Subcutaneous abdominal adipose tissue (tissue), 5 donors: ENCODE measurements at regions not wholly inside any gene's neighbourhood (a gene's known extent, or its start where the extent isn't known, plus 50 kb on each side); places are given as distances from the start of the nearest gene placed in this dataset.

Experiments
- H3K27ac ChIP-seq: one replicate; pipeline ENCODE4 v1.7.0; 2013; ENCODE audit warnings: low read depth, mild to moderate bottlenecking, inconsistent platforms, low read length, moderate library complexity
- H3K27me3 ChIP-seq, 5 donors: one replicate each; pipeline ENCODE4 v1.7.0; 2013; ENCODE audit warnings: low read length in 5 of 5, inconsistent platforms in 1 of 5; ENCODE audit not compliant: control insufficient read depth in 5 of 5, insufficient read depth in 4 of 5
- H3K36me3 ChIP-seq, 5 donors: one replicate each; pipeline ENCODE4 v1.7.0; 2013; ENCODE audit warnings: low read length in 5 of 5; ENCODE audit not compliant: control insufficient read depth in 5 of 5, insufficient read depth in 5 of 5
- H3K4me1 ChIP-seq, 5 donors: one replicate each; pipeline ENCODE4 v1.7.0; 2013; ENCODE audit warnings: low read length in 5 of 5, mild to moderate bottlenecking in 3 of 5, moderate library complexity in 1 of 5; ENCODE audit not compliant: control insufficient read depth in 5 of 5, insufficient read depth in 5 of 5
- H3K4me3 ChIP-seq, 5 donors: one replicate each; pipeline ENCODE4 v1.7.0; 2013; ENCODE audit warnings: low read length in 5 of 5, low read depth in 1 of 5
- H3K9ac ChIP-seq, 5 donors: one replicate each; pipeline ENCODE4 v1.7.0; 2013; ENCODE audit warnings: low read length in 5 of 5, mild to moderate bottlenecking in 4 of 5, moderate library complexity in 3 of 5
- H3K9me3 ChIP-seq, 5 donors: one replicate each; pipeline ENCODE4 v1.7.0; 2013; ENCODE audit warnings: low read length in 5 of 5; ENCODE audit not compliant: control insufficient read depth in 5 of 5
- donor health status: healthy.
- donor health status: healthy.
- donor health status: healthy.
- donor health status: healthy.
- donor health status: healthy.

DNA sequence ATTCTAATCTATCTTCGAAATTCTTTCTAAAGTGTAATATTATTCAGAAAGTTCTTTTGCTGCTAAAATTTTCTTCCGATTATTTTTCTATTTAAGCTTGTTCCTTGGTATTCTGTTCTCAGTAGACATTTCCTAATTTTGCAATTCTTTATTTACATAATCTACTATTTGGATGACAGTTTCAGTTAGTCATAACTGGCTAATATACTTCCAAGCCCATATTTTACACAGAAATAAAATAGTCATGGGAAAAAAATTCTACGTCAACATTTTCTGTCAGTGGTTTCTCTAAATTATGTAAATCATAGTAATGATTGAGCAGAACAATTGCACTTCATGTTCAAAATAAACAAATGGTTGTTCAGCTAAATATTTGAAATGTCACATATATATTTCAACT is 178.0 kb upstream of the ANKRD50 start:
- no peaks in the 10 kb centered on the region for H3K4me1 ChIP-seq
- peaks cover 0 to 4% (median 0%) of the 10 kb centered on the region in 5 donors for H3K9me3 ChIP-seq
- no peak overlapping the region for H3K9ac ChIP-seq
- no peaks in the 10 kb centered on the region for H3K36me3 ChIP-seq
- no peak overlapping the region for H3K27ac ChIP-seq
- H3K4me3 ChIP-seq, result no peak overlapping the region
- H3K27me3 ChIP-seq, result no peaks in the 10 kb centered on the region

- Histone ChIP-seq H3K4me1 (no peaks in the 10 kb centered on the region), H3K36me3 (no peaks in the 10 kb centered on the region), H3K4me3 (no peak overlapping the region), H3K9ac (no peak overlapping the region), H3K27me3 (no peaks in the 10 kb centered on the region), H3K9me3 (no peaks in the 10 kb centered on the region), H3K27ac (no peak overlapping the region)
Observed at GRCh38 chr4:124887739-124888138, 175.2 kb upstream of the ANKRD50 start.

DNA sequence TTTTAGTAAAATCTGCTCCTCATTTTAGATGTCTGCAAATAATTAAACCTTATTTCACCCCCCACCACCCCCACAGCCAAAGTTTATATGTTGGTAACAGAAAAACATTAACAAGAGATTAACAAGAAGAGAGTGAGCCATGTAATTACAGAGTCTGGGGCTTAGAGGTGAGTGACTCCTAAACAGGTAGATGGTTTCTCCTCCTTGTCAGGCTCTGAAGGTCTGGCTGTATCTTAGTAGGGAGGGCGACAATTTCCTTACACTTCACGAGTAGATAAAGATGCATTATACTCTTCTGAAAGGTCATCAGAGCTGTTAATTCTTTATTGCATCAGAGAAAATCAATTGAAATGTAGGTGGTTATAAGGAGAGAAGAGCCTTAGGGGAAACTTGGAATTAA is 171.8 kb upstream of the ANKRD50 start:
- Histone ChIP-seq H3K36me3 (no peaks in the 10 kb centered on the region), H3K9me3 (no peaks in the 10 kb centered on the region), H3K27ac (no peak overlapping the region), H3K4me3 (no peak overlapping the region), H3K27me3 (no peaks in the 10 kb centered on the region), H3K4me1 (no peaks in the 10 kb centered on the region), H3K9ac (no peak overlapping the region)

DNA sequence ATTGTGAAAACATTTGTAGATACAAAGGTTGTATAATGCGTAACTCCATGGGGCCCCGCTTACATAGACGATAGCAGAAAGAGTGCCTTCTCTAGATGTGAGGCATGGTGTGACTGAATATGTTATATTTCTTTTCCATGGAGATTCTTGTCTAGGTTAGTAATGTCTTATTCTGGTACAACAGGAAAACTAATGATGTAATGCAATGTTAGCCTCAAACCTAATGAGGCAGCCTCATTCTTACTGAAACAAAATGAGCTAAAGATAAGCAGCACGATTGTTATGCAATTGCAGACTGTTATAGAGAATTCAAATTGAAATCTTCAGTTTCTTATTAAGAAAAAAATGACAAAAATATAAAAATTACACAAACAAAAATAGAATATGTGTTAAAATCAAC is 171.1 kb upstream of the ANKRD50 start:
- Histone ChIP-seq H3K9ac (no peak overlapping the region), H3K36me3 (no peaks in the 10 kb centered on the region), H3K9me3 (no peaks in the 10 kb centered on the region), H3K4me1 (no peaks in the 10 kb centered on the region), H3K27me3 (no peaks in the 10 kb centered on the region), H3K4me3 (no peak overlapping the region), H3K27ac (no peak overlapping the region)

DNA sequence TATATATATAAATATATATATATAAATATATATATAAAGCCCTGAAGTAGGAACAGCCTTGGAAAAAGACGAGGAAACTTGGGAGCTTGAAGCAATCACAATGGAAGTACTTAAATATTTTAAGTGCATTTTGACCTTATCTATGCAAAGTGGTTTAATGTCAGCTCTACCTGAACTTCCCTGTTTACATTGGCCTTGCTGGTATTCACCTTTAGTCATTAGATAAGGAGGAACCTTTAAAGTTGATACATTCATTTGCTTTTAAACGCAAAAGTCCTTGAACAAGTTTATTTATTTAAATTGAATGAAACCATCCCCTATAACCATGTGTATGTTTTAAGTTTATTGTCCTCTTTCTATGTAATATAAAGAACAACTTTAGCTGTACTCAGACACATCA is 166.7 kb upstream of the ANKRD50 start:
- no peak overlapping the region for H3K4me3 ChIP-seq
- no peaks in the 10 kb centered on the region for H3K4me1 ChIP-seq
- H3K9me3 ChIP-seq, result peaks cover 0 to 7% (median 2%) of the 10 kb centered on the region in 5 donors
- no peak overlapping the region for H3K9ac ChIP-seq
- H3K36me3 ChIP-seq, result no peaks in the 10 kb centered on the region
- no peaks in the 10 kb centered on the region for H3K27me3 ChIP-seq
- no peak overlapping the region for H3K27ac ChIP-seq

- Histone ChIP-seq H3K9me3 (peaks cover 0 to 7% (median 2%) of the 10 kb centered on the region in 5 donors), H3K27me3 (no peaks in the 10 kb centered on the region), H3K4me1 (no peaks in the 10 kb centered on the region), H3K9ac (no peak overlapping the region), H3K36me3 (no peaks in the 10 kb centered on the region), H3K4me3 (no peak overlapping the region), H3K27ac (no peak overlapping the region)
Observed at GRCh38 chr4:124874172-124874450, 161.6 kb upstream of the ANKRD50 start.

- Histone ChIP-seq H3K27me3 (no peaks in the 10 kb centered on the region), H3K9ac (no peak overlapping the region), H3K4me1 (no peaks in the 10 kb centered on the region), H3K36me3 (no peaks in the 10 kb centered on the region), H3K27ac (no peak overlapping the region), H3K9me3 (peaks cover 0 to 7% (median 2%) of the 10 kb centered on the region in 5 donors), H3K4me3 (no peak overlapping the region)
Observed at GRCh38 chr4:124873361-124874171, 161.0 kb upstream of the ANKRD50 start.

- H3K9ac ChIP-seq, result no peak overlapping the region
- H3K4me1 ChIP-seq, result no peaks in the 10 kb centered on the region
- H3K27ac ChIP-seq, result no peak overlapping the region
- no peak overlapping the region for H3K4me3 ChIP-seq
- peaks cover 0 to 7% (median 2%) of the 10 kb centered on the region in 5 donors for H3K9me3 ChIP-seq
- no peaks in the 10 kb centered on the region for H3K27me3 ChIP-seq
- H3K36me3 ChIP-seq, result no peaks in the 10 kb centered on the region
Observed at GRCh38 chr4:124872659-124873058, 160.1 kb upstream of the ANKRD50 start.

DNA sequence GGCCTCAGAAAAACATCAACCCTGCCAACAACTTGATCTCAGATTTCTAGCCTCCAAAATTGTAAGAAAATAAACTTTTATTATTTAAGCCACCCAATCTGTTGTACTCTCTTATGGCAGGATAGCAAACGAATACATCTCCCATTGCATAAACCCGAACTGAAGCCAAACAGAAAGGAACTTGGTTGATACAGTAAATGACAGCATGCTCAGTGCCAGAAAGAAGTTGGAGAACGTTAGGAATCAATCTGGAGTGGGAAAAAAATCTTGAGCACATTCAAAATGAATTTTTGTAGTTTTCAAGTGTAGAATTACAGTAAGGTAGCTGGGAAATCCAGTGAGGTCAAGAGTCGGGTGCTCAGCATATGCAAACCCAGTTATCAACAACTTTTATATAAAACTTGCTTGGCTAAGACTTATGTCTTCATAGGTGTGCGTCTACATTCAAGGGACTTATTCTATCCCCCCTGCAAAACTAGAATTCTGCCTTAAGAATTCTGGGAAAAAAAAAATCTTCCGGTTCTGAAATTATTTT is 157.5 kb upstream of the ANKRD50 start:
- H3K4me1 ChIP-seq, result no peaks in the 10 kb centered on the region
- no peaks in the 10 kb centered on the region for H3K27me3 ChIP-seq
- no peak overlapping the region for H3K9ac ChIP-seq
- H3K9me3 ChIP-seq, result no peaks in the 10 kb centered on the region
- no peak overlapping the region for H3K4me3 ChIP-seq
- no peak overlapping the region for H3K27ac ChIP-seq
- H3K36me3 ChIP-seq, result no peaks in the 10 kb centered on the region

DNA sequence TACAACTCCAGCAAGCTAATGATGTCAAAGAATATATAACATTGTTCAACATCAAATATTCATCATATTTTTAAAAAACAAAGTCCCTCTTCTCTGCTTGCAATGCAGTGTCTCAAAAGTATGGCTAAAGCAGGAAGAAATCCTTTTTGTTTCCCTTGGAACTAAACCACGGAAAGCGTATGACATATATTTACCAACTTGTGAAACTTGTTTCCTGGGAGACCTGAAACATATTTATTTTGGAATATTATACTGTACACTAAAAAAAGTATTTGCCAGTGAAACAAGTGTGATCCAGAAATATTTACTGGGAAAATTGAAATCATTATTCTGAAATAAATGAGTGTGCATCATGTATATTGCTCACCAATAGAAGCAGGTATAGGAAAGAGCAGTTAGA is 156.0 kb upstream of the ANKRD50 start:
- Histone ChIP-seq H3K9me3 (no peaks in the 10 kb centered on the region), H3K27me3 (no peaks in the 10 kb centered on the region), H3K4me1 (no peaks in the 10 kb centered on the region), H3K9ac (no peak overlapping the region), H3K27ac (no peak overlapping the region), H3K36me3 (no peaks in the 10 kb centered on the region), H3K4me3 (no peak overlapping the region)
